ENCODE measurements at regions not wholly inside any gene's neighbourhood (a gene's known extent, or its start where the extent isn't known, plus 50 kb on each side); places are given as distances from the start of the nearest gene placed in this dataset.

- in situ Hi-C loops (cut with MboI; ENCODE audit: low pct_unique_long_range_greater_than_20kb, low sequenced_read_pairs), result no loop called here
- DNase-seq, result no peak
Observed at GRCh38 chr2:74735009-74735408, 81.0 kb downstream of the SEMA4F start.

DNA sequence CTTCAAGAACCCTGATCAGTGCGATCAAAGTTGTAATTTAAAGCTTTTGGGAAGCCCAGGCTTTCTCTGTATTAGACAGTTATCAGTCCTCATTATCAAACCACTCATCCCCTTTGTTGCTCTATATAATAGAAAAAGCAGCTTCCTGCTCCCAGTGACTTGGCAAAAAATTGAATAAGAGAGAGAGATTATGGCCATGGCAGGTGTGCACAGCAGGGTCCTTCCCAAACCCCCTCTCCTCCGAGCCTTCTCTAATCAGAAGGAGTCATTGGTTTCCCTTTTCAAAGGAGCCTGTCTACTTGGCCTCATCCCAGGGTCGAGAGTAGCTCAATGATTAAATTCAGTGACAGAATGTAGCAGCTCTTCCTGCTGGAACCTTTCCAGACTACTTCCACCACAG lies 81.5 kb downstream of the SEMA4F start:
- in situ Hi-C loops (cut with MboI; ENCODE audit: low pct_unique_long_range_greater_than_20kb, low sequenced_read_pairs), result no loop called here
- peak; percentile 14 for DNase-seq

- in situ Hi-C loops (cut with MboI; ENCODE audit: low pct_unique_long_range_greater_than_20kb, low sequenced_read_pairs), result no loop called here
- no peak for DNase-seq
Observed at GRCh38 chr2:74736589-74736988, 82.5 kb downstream of the SEMA4F start.

DNA sequence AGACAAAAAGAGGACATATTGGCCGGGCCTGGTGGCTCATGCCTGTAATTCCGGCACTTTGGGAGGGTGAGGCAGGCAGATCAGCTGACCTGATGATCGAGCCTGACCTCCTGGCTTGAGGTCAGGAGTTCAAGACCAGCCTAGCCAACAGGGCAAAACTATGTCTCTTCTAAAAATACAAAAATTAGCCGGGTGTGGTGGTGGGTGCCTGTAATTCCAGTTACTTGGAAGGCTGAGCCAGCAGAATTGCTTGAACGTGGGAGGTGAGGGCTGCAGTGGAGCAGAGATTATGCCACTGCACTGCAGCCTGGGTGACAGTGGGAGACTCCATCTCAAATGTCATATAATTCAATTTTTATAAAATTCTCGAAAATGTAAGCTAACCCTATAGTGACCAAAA lies 84.5 kb downstream of the SEMA4F start:
- in situ Hi-C loops (cut with MboI; ENCODE audit: low pct_unique_long_range_greater_than_20kb, low sequenced_read_pairs), result no loop called here
- DNase-seq, result no peak

- in situ Hi-C loops (cut with MboI; ENCODE audit: low pct_unique_long_range_greater_than_20kb, low sequenced_read_pairs), result no loop called here
- no peak for DNase-seq
Observed at GRCh38 chr2:74739129-74739528, 85.1 kb downstream of the SEMA4F start.

GRCh38 chr2:74739733-74740241 lies 85.7 kb downstream of the SEMA4F start:
- in situ Hi-C loops (cut with MboI; ENCODE audit: low pct_unique_long_range_greater_than_20kb, low sequenced_read_pairs), result no loop called here
- no peak for DNase-seq

DNA sequence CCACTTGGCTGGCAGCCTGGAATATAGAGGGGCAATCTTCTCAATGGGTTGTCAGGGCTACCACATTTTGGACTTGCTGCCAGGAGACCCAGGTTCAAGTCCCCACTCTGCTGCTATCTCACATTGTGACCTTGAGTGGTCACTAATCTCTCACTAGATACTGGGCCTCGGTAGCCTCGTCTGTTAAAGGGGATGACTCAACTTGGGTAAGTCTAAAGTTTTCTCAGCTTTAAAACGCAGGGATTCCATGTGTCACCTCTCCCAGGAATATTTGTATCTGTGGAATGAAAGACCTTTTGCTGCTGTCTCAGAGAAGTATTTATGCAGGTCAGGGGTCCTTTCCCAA lies 86.3 kb downstream of the SEMA4F start:
- in situ Hi-C loops (cut with MboI; ENCODE audit: low pct_unique_long_range_greater_than_20kb, low sequenced_read_pairs), result no loop called here
- DNase-seq, result no peak

- DNase-seq, result no peak
- in situ Hi-C loops (cut with MboI; ENCODE audit: low pct_unique_long_range_greater_than_20kb, low sequenced_read_pairs), result no loop called here
Observed at GRCh38 chr2:74740741-74741431, 86.8 kb downstream of the SEMA4F start.

DNA sequence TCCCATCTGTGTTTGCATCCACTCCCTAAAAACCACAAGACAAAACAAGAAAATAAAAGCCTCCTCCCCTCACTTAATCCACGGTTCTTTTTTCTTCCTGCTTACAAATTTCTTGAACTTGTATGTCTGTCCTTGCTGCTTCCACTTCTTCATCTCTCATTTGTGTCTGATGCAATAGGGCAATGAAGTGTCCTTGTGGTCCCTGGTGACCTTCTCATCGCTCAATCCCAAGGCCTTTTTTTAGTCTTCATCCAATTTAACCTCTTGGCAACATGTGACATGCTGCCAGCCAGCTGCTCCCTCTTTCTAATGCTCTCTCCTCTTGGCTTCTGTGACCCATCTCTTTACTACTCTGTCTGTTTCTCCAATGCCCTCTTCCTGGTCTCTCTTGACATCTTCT lies 87.6 kb downstream of the SEMA4F start:
- DNase-seq, result no peak
- in situ Hi-C loops (cut with MboI; ENCODE audit: low pct_unique_long_range_greater_than_20kb, low sequenced_read_pairs), result no loop called here

- in situ Hi-C loops (cut with MboI; ENCODE audit: low pct_unique_long_range_greater_than_20kb, low sequenced_read_pairs), result no loop called here
- no peak for DNase-seq
Observed at GRCh38 chr2:74742471-74742870, 88.4 kb downstream of the SEMA4F start.

DNA sequence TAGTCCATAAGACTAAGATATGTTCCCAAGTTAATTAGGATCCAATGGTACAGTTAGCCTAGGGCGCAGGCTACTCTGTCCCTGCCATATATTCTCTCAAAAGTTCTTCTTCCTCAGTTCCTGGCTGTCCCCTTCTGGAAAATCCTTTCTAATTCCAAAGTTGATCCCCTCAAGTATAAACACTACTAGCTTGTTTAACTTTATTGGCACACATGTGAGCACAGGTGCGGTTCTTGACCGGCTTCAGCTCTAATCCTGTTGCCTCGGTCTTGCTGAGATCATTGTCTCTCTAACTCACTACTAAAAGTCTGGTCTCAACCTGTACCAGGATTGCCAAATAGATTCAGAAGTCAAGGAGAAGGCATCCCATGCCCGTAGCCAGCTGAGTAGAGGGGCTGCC lies 89.0 kb downstream of the SEMA4F start:
- in situ Hi-C loops (cut with MboI; ENCODE audit: low pct_unique_long_range_greater_than_20kb, low sequenced_read_pairs), result no loop called here
- no peak for DNase-seq

DNA sequence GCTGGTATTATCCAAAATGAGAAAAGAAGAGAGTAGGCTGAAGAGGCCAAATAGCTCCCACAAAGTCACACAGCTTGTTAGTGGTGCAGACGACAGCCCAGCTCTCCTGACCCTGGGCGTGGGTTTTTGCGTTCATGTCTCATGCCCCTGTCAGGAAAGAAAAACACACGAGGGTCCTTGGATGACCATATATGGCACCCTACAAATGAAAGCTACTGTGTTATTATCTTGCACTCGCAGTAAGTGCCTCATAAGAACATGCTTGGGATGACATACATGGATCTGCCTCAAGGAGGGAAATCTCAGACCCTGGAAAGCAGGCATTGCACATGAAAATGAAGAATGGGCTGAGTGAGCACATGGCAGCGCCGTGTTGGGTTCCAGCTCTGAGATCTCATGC lies 89.7 kb downstream of the SEMA4F start:
- in situ Hi-C loops (cut with MboI; ENCODE audit: low pct_unique_long_range_greater_than_20kb, low sequenced_read_pairs), result no loop called here
- DNase-seq, result no peak

DNA sequence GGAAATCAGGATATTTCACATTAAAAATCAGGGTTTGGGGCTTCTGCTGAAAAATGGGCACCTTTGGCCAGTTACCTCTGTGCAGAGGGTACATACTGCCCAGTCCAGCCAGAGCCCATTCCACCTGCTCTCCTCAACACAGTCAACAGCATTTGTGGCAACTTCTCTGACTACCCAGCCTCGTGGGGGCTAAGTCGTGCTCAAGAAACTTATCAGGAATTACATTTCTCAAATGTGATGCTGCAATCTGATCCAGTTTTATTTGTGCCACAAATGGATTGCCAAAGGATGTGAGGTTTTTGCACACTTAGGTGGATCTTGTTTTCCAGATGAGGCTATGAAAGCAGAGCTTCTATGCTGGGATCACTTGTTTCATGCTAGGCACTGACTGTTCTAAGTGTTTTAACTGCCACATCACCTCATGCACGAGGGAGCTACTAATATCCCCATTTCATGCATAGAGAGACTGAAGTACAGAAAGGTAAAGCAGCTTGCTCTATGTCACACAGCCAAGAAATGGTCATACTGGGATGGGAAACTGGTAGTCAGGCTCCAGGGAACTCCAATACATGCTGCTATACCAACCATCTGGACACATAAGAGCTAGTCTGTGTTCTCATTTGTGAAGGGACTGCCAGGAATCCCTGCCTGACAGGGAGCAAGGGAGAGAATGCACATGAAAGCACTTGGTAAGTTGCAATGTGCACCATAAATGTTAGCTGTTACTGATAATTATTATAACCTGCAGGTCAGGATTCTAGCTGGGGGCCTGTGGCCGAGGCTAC lies 89.0 kb upstream of the HK2 start:
- in situ Hi-C loops (cut with MboI; ENCODE audit: low pct_unique_long_range_greater_than_20kb, low sequenced_read_pairs), result no loop called here
- DNase-seq, result no peak

- DNase-seq, result no peak
- in situ Hi-C loops (cut with MboI; ENCODE audit: low pct_unique_long_range_greater_than_20kb, low sequenced_read_pairs), result no loop called here
Observed at GRCh38 chr2:74745766-74746165, 88.2 kb upstream of the HK2 start.

DNA sequence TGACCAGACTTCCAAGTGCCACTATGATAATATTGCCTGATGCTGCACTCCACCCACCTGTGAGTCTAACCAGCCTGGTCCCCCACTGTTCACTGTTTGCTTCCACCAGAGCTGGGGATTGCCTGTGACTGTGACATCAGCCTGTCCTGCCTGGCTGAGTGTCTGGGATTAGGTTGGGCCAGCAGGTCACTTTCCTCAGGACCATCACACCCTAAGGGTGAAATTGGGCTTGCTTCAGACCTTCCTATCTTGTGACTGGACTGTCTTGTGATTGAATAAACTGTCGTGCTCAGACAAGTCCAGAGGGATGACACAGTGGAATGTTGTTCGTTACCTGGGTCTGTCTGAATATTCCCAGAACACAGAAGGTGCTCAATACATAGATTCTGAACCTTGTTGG lies 87.4 kb upstream of the HK2 start:
- no peak for DNase-seq
- in situ Hi-C loops (cut with MboI; ENCODE audit: low pct_unique_long_range_greater_than_20kb, low sequenced_read_pairs), result no loop called here

- in situ Hi-C loops (cut with MboI; ENCODE audit: low pct_unique_long_range_greater_than_20kb, low sequenced_read_pairs), result no loop called here
- DNase-seq, result no peak
Observed at GRCh38 chr2:74747411-74748080, 86.4 kb upstream of the HK2 start.

- DNase-seq, result no peak
- in situ Hi-C loops (cut with MboI; ENCODE audit: low pct_unique_long_range_greater_than_20kb, low sequenced_read_pairs), result no loop called here
Observed at GRCh38 chr2:74748665-74749064, 85.3 kb upstream of the HK2 start.

DNA sequence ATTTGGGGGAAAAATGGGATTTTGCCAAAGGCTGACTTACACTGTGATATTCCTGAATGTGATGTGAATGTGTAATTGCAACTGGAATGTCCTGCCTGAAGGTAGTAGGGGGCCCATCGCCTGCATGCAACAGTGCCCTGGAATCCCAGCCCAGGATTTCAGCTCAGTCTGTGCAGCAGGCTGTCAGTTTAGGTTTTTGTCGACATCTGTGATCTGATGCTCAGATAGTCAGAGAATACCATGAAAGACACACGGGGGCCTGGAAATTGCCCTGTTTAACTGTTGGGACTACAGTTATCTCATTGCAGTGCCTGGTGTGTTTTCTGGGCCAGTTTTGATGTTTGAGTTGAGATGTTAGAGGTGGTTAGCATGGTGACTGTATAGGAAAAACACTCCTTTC lies 84.5 kb upstream of the HK2 start:
- DNase-seq, result no peak
- in situ Hi-C loops (cut with MboI; ENCODE audit: low pct_unique_long_range_greater_than_20kb, low sequenced_read_pairs), result no loop called here

DNA sequence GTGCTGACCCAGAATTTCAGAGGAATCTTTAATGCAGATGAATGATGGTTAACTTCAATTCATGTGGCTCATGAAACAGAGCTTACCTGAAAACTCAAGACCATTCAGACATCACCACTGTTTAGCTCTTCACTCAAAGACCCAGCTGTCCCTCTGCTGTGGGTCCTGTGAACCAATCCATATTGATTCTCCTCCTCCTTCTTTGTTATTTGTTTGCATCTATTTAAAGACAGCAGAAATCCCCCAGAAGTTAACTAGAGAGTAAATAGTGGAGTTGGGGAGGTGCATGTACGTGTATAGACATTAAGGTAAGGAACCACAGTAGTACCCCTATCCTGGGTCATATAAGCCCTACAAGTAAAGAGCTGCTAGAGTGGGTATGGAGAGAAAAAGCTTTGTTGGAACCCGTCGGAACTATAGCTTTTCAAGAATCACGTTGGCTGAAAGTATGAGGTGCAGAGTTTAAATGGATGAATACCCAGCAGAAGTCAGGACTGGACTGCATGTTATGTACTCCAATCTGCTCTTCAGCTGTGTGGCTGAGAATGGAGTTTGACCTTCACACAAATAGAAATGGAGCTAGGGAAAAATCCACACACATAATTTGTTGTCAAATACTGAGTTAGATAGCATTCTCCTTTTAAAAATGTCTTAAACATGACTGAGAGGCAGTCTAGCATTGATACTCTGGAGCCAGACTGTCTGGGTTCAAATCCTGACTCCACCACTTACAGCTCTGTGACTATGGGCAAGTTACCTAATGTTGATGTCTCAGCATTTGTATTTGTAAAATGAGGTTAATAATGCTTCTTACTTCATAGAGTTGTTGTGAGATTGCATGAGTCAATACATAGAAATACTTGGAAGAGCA lies 81.7 kb upstream of the HK2 start:
- in situ Hi-C loops (cut with MboI; ENCODE audit: low pct_unique_long_range_greater_than_20kb, low sequenced_read_pairs), result no loop called here
- DNase-seq, result no peak
